NT2/D1 (cell line): ENCODE measurements at regions not wholly inside any gene's neighbourhood (a gene's known extent, or its start where the extent isn't known, plus 50 kb on each side); places are given as distances from the start of the nearest gene placed in this dataset.

ENCODE experiments used
- SUZ12 ChIP-seq: IDR thresholded peaks from 2 replicates; pipeline ENCODE4 v1.6.1; 2011; ENCODE audit not compliant: insufficient read length, insufficient read depth; ENCODE audit errors: extremely low read depth
- YY1 ChIP-seq: IDR thresholded peaks from 2 replicates; pipeline ENCODE4 v1.6.1; 2011; ENCODE audit not compliant: insufficient read length, insufficient read depth
- ZNF274 ChIP-seq: IDR thresholded peaks from 2 replicates; pipeline ENCODE4 v1.6.1; 2011; ENCODE audit warnings: mild to moderate bottlenecking, low read depth, low read length

GRCh38 chr4:166493924-166494345 is 620.9 kb downstream of the TLL1 start:
- TF ChIP-seq YY1 (no peak), SUZ12 (no peak), ZNF274 (no peak)
